AG09309 (cell line): ENCODE measurements at regions not wholly inside any gene's neighbourhood (a gene's known extent, or its start where the extent isn't known, plus 50 kb on each side); places are given as distances from the start of the nearest gene placed in this dataset.

Experiments used
- DNase-seq: peaks from one replicate; pipeline ENCODE4 v3.0.0-alpha.2; 2010; ENCODE audit warnings: low read depth
- H3K4me3 ChIP-seq: 2 replicates; pipeline ENCODE4 v1.5.1; 2011; ENCODE audit warnings: mild to moderate bottlenecking, low read depth, low read length, moderate library complexity; ENCODE audit not compliant: control insufficient read depth
- CTCF ChIP-seq: IDR thresholded peaks from 2 replicates; pipeline ENCODE4 v1.5.1; 2011; ENCODE audit warnings: mild to moderate bottlenecking, low read depth, low read length, inconsistent platforms; ENCODE audit not compliant: insufficient read depth, control insufficient read depth; ENCODE audit errors: missing control alignments

DNA sequence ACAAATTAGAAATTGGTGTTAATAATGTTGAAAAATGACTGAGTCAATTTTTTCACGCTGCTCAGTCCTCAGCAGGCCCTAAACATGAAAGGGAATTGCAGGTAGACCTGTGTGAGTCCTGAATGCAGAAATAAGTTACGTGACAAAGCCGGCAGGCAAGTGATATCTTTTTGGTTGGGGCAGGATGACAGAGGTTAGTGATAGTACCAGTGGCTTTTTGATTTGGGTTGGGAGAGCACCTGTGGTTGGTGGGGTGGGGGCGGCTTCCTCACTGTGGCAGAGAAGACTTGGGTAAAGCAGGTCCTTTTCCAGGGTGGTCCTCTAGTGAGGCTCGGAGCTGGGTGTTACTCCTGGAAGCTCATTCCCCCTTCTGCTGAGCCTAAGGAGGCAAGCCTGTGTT lies 164.7 kb downstream of the TMEM167A start:
- DNase-seq, result no peak
- no peak for TF ChIP-seq CTCF
- no peak overlapping the region for H3K4me3 ChIP-seq

DNA sequence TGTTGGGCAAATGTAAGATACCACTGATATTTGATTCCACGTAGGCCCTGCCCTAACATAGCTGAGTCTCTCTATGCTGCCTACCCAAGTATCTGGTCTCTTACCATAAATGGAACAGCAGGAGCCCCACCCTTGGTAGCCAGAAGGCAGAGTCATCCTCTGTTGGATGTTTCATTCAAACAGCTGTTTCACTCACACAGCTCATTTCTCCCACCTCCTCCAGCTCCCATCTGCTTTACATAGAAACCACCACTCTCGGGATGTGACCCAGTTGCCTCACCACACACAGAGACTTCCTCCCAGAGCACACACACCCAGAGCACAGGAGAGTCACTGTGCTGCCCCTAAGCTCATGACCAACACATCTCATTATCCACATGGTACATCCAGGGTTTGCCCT lies 165.3 kb downstream of the TMEM167A start:
- TF ChIP-seq CTCF, result no peak
- no peak for DNase-seq
- no peak overlapping the region for H3K4me3 ChIP-seq

GRCh38 chr5:82910905-82911304 lies 166.3 kb downstream of the TMEM167A start:
- no peak overlapping the region for H3K4me3 ChIP-seq
- no peak for DNase-seq
- no peak for TF ChIP-seq CTCF

GRCh38 chr5:82910491-82910890 lies 166.7 kb downstream of the TMEM167A start:
- DNase-seq, result no peak
- no peak overlapping the region for H3K4me3 ChIP-seq
- no peak for TF ChIP-seq CTCF

DNA sequence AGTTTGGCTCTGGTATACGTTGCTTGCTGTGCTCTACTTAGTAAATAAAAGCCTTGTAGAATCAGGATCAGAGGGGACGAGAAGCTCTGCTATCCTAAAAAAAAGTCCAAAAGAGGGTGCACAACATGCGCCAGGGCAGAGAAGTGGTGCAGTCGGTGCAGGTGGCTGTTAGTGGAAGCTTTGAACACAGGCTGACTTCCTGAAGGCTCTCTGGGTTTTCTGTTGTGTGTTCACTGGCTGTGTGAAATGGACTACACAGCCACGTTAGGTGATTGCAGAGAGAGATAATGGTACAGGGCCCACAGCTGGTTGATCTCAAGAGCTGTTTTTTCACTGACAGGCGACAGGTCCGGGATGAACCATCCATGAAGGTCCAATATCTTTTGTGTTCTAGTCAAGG lies 167.4 kb downstream of the TMEM167A start:
- no peak overlapping the region for H3K4me3 ChIP-seq
- no peak for TF ChIP-seq CTCF
- DNase-seq, result no peak

GRCh38 chr5:82905986-82906385 lies 171.2 kb downstream of the TMEM167A start:
- no peak overlapping the region for H3K4me3 ChIP-seq
- DNase-seq, result no peak
- TF ChIP-seq CTCF, result no peak

DNA sequence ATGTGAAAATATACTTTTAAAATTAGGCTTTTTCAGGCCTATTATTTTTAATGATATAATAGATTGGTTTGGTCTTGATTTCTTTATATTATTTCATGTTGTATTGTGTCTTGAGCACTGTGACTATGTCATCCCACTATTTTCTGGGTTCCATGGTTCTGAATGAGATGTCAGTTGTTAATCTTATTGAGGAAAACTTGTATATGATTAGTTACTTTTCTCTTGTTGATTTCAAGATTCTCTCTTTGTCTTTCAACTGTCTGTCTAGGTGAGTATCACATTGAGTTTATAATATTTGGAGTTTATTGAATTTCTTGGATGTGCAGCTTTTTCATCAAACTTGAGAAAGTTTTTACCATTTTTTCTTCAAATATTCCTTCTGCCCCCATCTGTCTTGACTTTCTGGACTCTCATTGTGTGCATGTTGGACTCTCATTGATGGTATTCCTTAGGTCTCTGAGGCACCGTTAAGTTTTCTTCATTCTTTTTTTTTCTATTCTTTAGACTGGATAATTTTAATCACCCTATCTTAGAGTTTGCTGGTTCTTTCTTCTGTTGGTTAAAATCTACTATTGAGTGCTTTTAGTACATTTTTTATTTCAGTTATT lies 175.8 kb downstream of the TMEM167A start:
- TF ChIP-seq CTCF, result no peak
- no peak for DNase-seq

More for the DNA sequence above, 175.8 kb downstream of the TMEM167A start:
- H3K4me3 ChIP-seq, result no peak overlapping the region
